Psoas muscle (tissue), 7 donors: ENCODE measurements at regions not wholly inside any gene's neighbourhood (a gene's known extent, or its start where the extent isn't known, plus 50 kb on each side); places are given as distances from the start of the nearest gene placed in this dataset.

ENCODE experiments used
- ATAC-seq, 4 donors: fragments of 200-7000 bp; cut with Tn5 transposase; one replicate each; pipeline ENCODE4 v1.9.1; 2020; ENCODE audit warnings: moderate library complexity in 3 of 4, mild to moderate bottlenecking in 2 of 4
- DNase-seq, 2 donors: peaks; one replicate each; pipeline ENCODE4 v3.0.0-alpha.2; 2020
- H3K27ac ChIP-seq: fragments of 200-600 bp; one replicate; pipeline ENCODE4 v1.8.0; 2022
- H3K27me3 ChIP-seq, 3 donors: fragments of 200-600 bp in 1 of 3; one replicate each; pipeline versions ENCODE4 v1.6.1 to v1.8.0; 2013 to 2022; ENCODE audit warnings: low read length in 2 of 3, mild to moderate bottlenecking in 2 of 3, moderate library complexity in 1 of 3; ENCODE audit not compliant: insufficient read depth in 3 of 3
- H3K36me3 ChIP-seq, 2 donors: fragments of 200-600 bp in 1 of 2; one replicate each; pipeline versions ENCODE4 v1.6.1 to v1.8.0; 2013 to 2022; ENCODE audit warnings: low read depth in 1 of 2, mild to moderate bottlenecking in 1 of 2, moderate library complexity in 1 of 2; ENCODE audit not compliant: insufficient read depth in 1 of 2
- H3K4me1 ChIP-seq: fragments of 200-600 bp; one replicate; pipeline ENCODE4 v1.8.0; 2022
- H3K4me3 ChIP-seq: fragments of 200-600 bp; one replicate; pipeline ENCODE4 v1.8.0; 2022; ENCODE audit warnings: mild to moderate bottlenecking
- H3K9me3 ChIP-seq: fragments of 200-600 bp; one replicate; pipeline ENCODE4 v1.8.0; 2022
- CTCF ChIP-seq: fragments of 200-600 bp; IDR thresholded peaks from one replicate; pipeline ENCODE4 v1.8.0; 2022; ENCODE audit warnings: antibody characterized with exemption
- WGBS, 3 donors: extraction: QIAGEN DNeasy Blood & Tissue Kit; methylation state at CpG; one replicate each; pipeline versions ENCODE4 v1.1.6 to v1.1.7; 2013; 5-methylcytosine and 5-hydroxymethylcytosine counted together
- intact Hi-C, 2 donors: fragments of 100-400 bp; cut with DNase I; formaldehyde crosslinking; loops; one replicate each; pipeline versions ENCODE4 v1.11.0 to v1.14.2; 2022
- donor health status: healthy with polysubstance abuse.
- donor health status: DM: no; HTN: no; CAD: no; lungs with moderate emphysema.
- donor health status: Bipolar disorder and iron deficiency.
- donor health status: healthy.
- donor health status: DM: yes; HTN: yes; CAD: no.
- donor health status: DM: no; HTN: no; CAD: no.
- donor health status: DM: yes; HTN: yes; CAD: no.

- Histone ChIP-seq H3K4me3 (no peak overlapping the region), H3K4me1 (no peaks in the 10 kb centered on the region), H3K27me3 (peaks cover 0 to 2% (median 2%) of the 10 kb centered on the region in 3 donors), H3K27ac (no peak overlapping the region), H3K36me3 (no peaks in the 10 kb centered on the region), H3K9me3 (no peaks in the 10 kb centered on the region)
- no peak for ATAC-seq
- 55 to 70% (median 58%) methylated on average over 2 of the region's 2 CpGs for WGBS, 3 donors
- intact Hi-C loops, result loop anchor here in 1 of 2 donors (5.0 kb wide), 2 partner anchors 353 to 518 kb away; no protein-coding TSS in a partner anchor
- no peak for DNase-seq
- TF ChIP-seq CTCF, result no peak
These were observed 258.5 kb downstream of the BRINP2 start for GRCh38 chr1:177429234-177429633.

- peaks cover 0 to 2% (median 2%) of the 10 kb centered on the region in 3 donors for H3K27me3 ChIP-seq
- no peaks in the 10 kb centered on the region for H3K36me3 ChIP-seq
- peak in 1 of 4 donors; percentile 19 for ATAC-seq
- no peak for DNase-seq
- H3K4me3 ChIP-seq, result no peak overlapping the region
- H3K4me1 ChIP-seq, result no peaks in the 10 kb centered on the region
- intact Hi-C loops, result loop anchor here in 1 of 2 donors (5.0 kb wide), 2 partner anchors 354 to 519 kb away; no protein-coding TSS in a partner anchor
- H3K27ac ChIP-seq, result no peak overlapping the region
- H3K9me3 ChIP-seq, result no peaks in the 10 kb centered on the region
- 74 to 90% (median 87%) methylated on average over 1 of the region's 1 CpG for WGBS, 3 donors
- TF ChIP-seq CTCF, result peak; percentile 1
These were observed 257.1 kb downstream of the BRINP2 start for GRCh38 chr1:177427811-177428210.

- Histone ChIP-seq H3K27me3 (peaks cover 0 to 2% (median 0%) of the 10 kb centered on the region in 3 donors), H3K4me1 (no peaks in the 10 kb centered on the region), H3K27ac (no peak overlapping the region), H3K36me3 (no peaks in the 10 kb centered on the region), H3K9me3 (no peaks in the 10 kb centered on the region), H3K4me3 (no peak overlapping the region)
- intact Hi-C loops, result loop anchor here in 1 of 2 donors (5.0 kb wide), 2 partner anchors 356 to 521 kb away; no protein-coding TSS in a partner anchor
- TF ChIP-seq CTCF, result no peak
- no peak for ATAC-seq
- 41 to 48% (median 44%) methylated on average over 1 of the region's 1 CpG for WGBS, 3 donors
- DNase-seq, result no peak
These were observed 255.7 kb downstream of the BRINP2 start for GRCh38 chr1:177426497-177426896.

GRCh38 chr1:177425199-177425598 lies 254.4 kb downstream of the BRINP2 start:
- no peak overlapping the region for H3K4me3 ChIP-seq
- H3K36me3 ChIP-seq, result no peaks in the 10 kb centered on the region
- ATAC-seq (peak in 1 of 4 donors; percentile 8), DNase-seq (no peak)
- no peak for TF ChIP-seq CTCF
- WGBS, 3 donors, result 86 to 99% (median 91%) methylated on average over 8 of the region's 8 CpGs
- H3K27me3 ChIP-seq, result no peaks in the 10 kb centered on the region
- H3K27ac ChIP-seq, result no peak overlapping the region
- H3K4me1 ChIP-seq, result no peaks in the 10 kb centered on the region
- intact Hi-C loops, result loop anchor here in 1 of 2 donors (5.0 kb wide), 2 partner anchors 357 to 522 kb away; no protein-coding TSS in a partner anchor
- no peaks in the 10 kb centered on the region for H3K9me3 ChIP-seq

GRCh38 chr1:177424744-177425143 lies 254.0 kb downstream of the BRINP2 start:
- Histone ChIP-seq H3K36me3 (no peaks in the 10 kb centered on the region), H3K27me3 (no peaks in the 10 kb centered on the region), H3K4me1 (no peaks in the 10 kb centered on the region), H3K27ac (no peak overlapping the region), H3K9me3 (no peaks in the 10 kb centered on the region), H3K4me3 (no peak overlapping the region)
- TF ChIP-seq CTCF, result no peak
- intact Hi-C loops, result loop anchor here in 1 of 2 donors (5.0 kb wide), 2 partner anchors 358 to 523 kb away; no protein-coding TSS in a partner anchor
- ATAC-seq (peak in 2 of 4 donors; percentile 28 to 51), DNase-seq (no peak)
